Activated CD8-positive, alpha-beta T cell treated with anti-CD3 and anti-CD28 coated beads, Interleukin-2, amount 10 ng/mL, durations not matched to agents 7 days and 5 days (primary cell): ENCODE measurements at regions not wholly inside any gene's neighbourhood (a gene's known extent, or its start where the extent isn't known, plus 50 kb on each side); places are given as distances from the start of the nearest gene placed in this dataset.

Source experiments
- ATAC-seq: fragments of 150-1000 bp; cut with Tn5 transposase; one replicate; pipeline ENCODE4 v1.10.0; 2021; ENCODE audit warnings: moderate library complexity
- CTCF ChIA-PET: fragments of 350-600 bp; sonication (Branson Sonifier 250); formaldehyde crosslinking; loops from one replicate; lab custom pipeline; 2021; ENCODE audit warnings: antibody characterized with exemption; lab: Charles Lee
- POLR2A ChIA-PET: fragments of 350-600 bp; sonication (Branson Sonifier 250); formaldehyde crosslinking; loops from one replicate; lab custom pipeline; 2021; ENCODE audit warnings: antibody characterized with exemption; lab: Charles Lee
- DNase-seq: peaks from one replicate; pipeline ENCODE4 v3.0.0-alpha.2; 2020
- H3K27ac Mint-ChIP-seq: one replicate; pipeline ENCODE4 v1.8.0; 2021; ENCODE audit warnings: mild to moderate bottlenecking, mixed read lengths
- H3K27me3 Mint-ChIP-seq: one replicate; pipeline ENCODE4 v1.8.0; 2021; ENCODE audit warnings: low read depth, mixed read lengths
- H3K36me3 Mint-ChIP-seq: one replicate; pipeline ENCODE4 v1.8.0; 2021; ENCODE audit warnings: low read depth, mixed read lengths
- H3K4me1 Mint-ChIP-seq: one replicate; pipeline ENCODE4 v1.8.0; 2021; ENCODE audit warnings: low read depth, mixed read lengths
- H3K4me3 Mint-ChIP-seq: one replicate; pipeline ENCODE4 v1.8.0; 2021; ENCODE audit warnings: mild to moderate bottlenecking, mixed read lengths
- H3K9me3 Mint-ChIP-seq: one replicate; pipeline ENCODE4 v1.8.0; 2022; ENCODE audit warnings: mixed read lengths; ENCODE audit not compliant: insufficient read depth

GRCh38 chr1:4124631-4125145 lies 224.6 kb upstream of the C1orf174 start:
- no peaks in the 10 kb centered on the region for H3K27me3 Mint-ChIP-seq
- H3K9me3 Mint-ChIP-seq, result no peaks in the 10 kb centered on the region
- no peak overlapping the region for H3K27ac Mint-ChIP-seq
- DNase-seq, result no peak
- ChIA-PET CTCF (no interaction called here), POLR2A (no interaction called here)
- no peak overlapping the region for H3K4me3 Mint-ChIP-seq
- H3K4me1 Mint-ChIP-seq, result no peaks in the 10 kb centered on the region
- ATAC-seq, result no peak
- H3K36me3 Mint-ChIP-seq, result no peaks in the 10 kb centered on the region

- POLR2A ChIA-PET, result no interaction called here
- H3K4me3 Mint-ChIP-seq, result no peak overlapping the region
- H3K36me3 Mint-ChIP-seq, result no peaks in the 10 kb centered on the region
- ATAC-seq (no peak), DNase-seq (no peak)
- no peaks in the 10 kb centered on the region for H3K4me1 Mint-ChIP-seq
- no peaks in the 10 kb centered on the region for H3K27me3 Mint-ChIP-seq
- H3K27ac Mint-ChIP-seq, result no peak overlapping the region
- no peaks in the 10 kb centered on the region for H3K9me3 Mint-ChIP-seq
- CTCF ChIA-PET, result interaction anchor here (0.7 kb wide), 1 partner anchor 12 kb away, joined by 3 read pairs; no protein-coding TSS in a partner anchor
These were observed 226.2 kb upstream of the C1orf174 start for GRCh38 chr1:4126251-4126650.

DNA sequence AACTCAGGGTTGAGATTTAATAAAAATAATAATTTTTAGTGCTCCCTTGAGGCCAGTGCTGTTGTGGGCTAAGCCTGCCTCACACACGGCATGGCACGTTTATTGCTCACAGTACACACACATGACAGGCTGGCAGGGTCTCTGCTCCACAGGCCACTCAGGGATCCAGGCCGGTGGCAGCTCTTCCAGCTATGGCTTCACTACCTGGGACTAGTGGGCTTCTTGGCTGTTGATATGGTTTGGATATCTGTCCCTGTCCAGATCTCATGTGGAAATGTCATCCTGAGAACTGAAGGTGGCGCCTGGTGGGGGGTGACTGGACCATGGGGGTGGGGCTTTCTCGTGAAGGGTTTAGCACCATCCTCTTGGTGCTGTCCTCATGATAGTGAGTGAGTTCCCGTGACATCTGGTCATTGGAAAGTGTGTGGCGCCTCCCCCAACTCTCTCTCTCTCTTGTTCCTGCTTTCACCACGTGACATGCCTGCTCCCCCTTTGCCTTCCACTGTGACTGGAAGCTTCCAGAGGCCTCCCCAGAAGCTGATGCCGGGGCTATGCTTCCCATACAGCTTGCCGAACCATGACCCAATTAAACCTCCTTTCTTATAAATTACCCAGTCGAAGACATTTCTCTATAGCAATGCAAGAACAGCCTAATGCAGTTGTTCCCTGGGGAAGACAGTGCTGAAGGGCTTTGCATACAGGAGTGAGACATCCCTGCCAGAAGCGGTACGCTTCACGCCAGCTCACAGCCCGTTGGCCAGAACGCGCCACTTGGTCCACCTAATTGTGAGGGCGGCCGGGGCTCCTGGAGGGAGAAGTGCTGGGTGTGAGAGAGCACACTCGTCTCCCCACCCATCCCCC lies 226.9 kb upstream of the C1orf174 start:
- DNase-seq (no peak), ATAC-seq (no peak)
- Mint-ChIP-seq H3K27ac (no peak overlapping the region), H3K4me1 (no peaks in the 10 kb centered on the region), H3K36me3 (no peaks in the 10 kb centered on the region), H3K9me3 (no peaks in the 10 kb centered on the region), H3K27me3 (no peaks in the 10 kb centered on the region), H3K4me3 (no peak overlapping the region)
- ChIA-PET POLR2A (no interaction called here), CTCF (interaction anchor here (0.7 kb wide), 1 partner anchor 13 kb away, joined by 3 read pairs; no protein-coding TSS in a partner anchor)

- no peaks in the 10 kb centered on the region for H3K9me3 Mint-ChIP-seq
- no peaks in the 10 kb centered on the region for H3K36me3 Mint-ChIP-seq
- no peaks in the 10 kb centered on the region for H3K4me1 Mint-ChIP-seq
- no peaks in the 10 kb centered on the region for H3K27me3 Mint-ChIP-seq
- CTCF ChIA-PET, result no interaction called here
- DNase-seq, result no peak
- POLR2A ChIA-PET, result no interaction called here
- H3K4me3 Mint-ChIP-seq, result no peak overlapping the region
- H3K27ac Mint-ChIP-seq, result no peak overlapping the region
- ATAC-seq, result no peak
These were observed 227.6 kb upstream of the C1orf174 start for GRCh38 chr1:4127592-4128140.

DNA sequence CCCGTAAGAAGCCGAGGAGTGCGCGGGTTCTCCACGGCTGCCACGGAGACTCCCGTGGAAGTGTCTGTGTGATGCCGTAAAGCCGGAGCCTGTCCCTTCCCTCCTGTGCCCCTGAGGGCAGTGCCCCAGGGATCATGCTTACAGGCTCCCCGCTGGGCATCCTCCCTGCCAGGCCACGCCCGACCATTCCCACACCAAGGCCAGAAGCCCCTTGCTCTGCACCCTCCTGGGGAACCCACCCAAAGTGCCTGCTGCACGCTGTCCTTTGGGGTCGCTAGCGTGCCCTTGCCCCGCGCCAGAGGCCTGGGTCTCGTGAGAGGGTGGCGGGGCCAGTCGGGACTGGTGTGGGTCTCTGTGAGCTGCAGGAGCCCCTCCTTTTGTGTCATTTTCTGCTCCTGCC lies 228.5 kb upstream of the C1orf174 start:
- ChIA-PET CTCF (no interaction called here), POLR2A (no interaction called here)
- Mint-ChIP-seq H3K4me3 (no peak overlapping the region), H3K9me3 (no peaks in the 10 kb centered on the region), H3K36me3 (no peaks in the 10 kb centered on the region), H3K27ac (no peak overlapping the region), H3K27me3 (no peaks in the 10 kb centered on the region), H3K4me1 (no peaks in the 10 kb centered on the region)
- ATAC-seq (no peak), DNase-seq (no peak)

DNA sequence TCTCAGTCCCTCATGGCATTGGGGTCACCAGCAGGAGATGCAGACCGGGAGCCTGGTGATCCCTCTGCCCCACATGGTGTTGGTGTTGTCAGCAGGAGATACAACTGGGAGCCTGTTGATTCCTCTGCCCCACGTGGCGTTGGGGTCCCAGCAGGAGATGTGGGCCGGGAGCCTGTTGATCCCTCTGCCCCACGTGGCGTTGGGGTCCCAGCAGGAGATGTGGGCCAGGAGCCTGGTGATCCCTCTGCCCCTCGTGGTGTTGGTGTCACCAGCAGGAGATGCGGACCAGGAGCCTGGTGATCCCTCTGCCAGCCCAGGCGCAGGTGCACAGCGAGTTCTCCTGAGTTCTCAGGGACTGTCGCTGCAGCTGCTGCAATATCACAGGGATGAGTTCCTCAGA lies 229.6 kb upstream of the C1orf174 start:
- Mint-ChIP-seq H3K9me3 (no peaks in the 10 kb centered on the region), H3K36me3 (no peaks in the 10 kb centered on the region), H3K27ac (no peak overlapping the region), H3K4me1 (no peaks in the 10 kb centered on the region), H3K4me3 (no peak overlapping the region), H3K27me3 (no peaks in the 10 kb centered on the region)
- CTCF ChIA-PET, result no interaction called here
- POLR2A ChIA-PET, result no interaction called here
- ATAC-seq (no peak), DNase-seq (no peak)

- Mint-ChIP-seq H3K4me1 (no peaks in the 10 kb centered on the region), H3K9me3 (no peaks in the 10 kb centered on the region), H3K27ac (no peak overlapping the region), H3K4me3 (no peak overlapping the region), H3K36me3 (no peaks in the 10 kb centered on the region), H3K27me3 (no peaks in the 10 kb centered on the region)
- ChIA-PET CTCF (no interaction called here), POLR2A (no interaction called here)
- ATAC-seq (no peak), DNase-seq (no peak)
These were observed 230.0 kb upstream of the C1orf174 start for GRCh38 chr1:4130096-4130495.

DNA sequence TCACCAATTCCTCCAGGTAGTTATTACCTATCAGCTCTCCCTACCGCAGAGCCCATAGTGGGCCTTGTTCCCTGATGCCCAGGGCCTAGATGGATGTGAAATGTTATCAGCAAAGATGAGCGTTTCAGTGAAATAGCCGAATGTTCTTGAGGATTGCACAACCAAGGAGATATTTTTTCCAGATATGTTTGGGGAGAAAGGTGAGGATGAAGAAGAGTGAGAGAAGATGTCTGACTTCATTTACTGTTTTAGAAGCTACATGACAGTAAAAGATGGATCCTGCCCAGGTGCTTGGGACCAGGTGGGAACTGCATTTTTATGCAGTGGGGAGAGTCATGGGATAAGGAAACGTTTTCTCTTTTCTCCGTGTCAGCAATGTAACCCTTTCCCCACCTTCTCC lies 231.7 kb upstream of the C1orf174 start:
- Mint-ChIP-seq H3K4me3 (no peak overlapping the region), H3K27me3 (no peaks in the 10 kb centered on the region), H3K9me3 (no peaks in the 10 kb centered on the region), H3K27ac (no peak overlapping the region), H3K4me1 (no peaks in the 10 kb centered on the region), H3K36me3 (no peaks in the 10 kb centered on the region)
- CTCF ChIA-PET, result interaction anchor here (1.0 kb wide), 1 partner anchor 20 kb away, joined by 3 read pairs; no protein-coding TSS in a partner anchor
- ATAC-seq (no peak), DNase-seq (no peak)
- POLR2A ChIA-PET, result no interaction called here

- no peak for DNase-seq
- no peaks in the 10 kb centered on the region for H3K9me3 Mint-ChIP-seq
- H3K27ac Mint-ChIP-seq, result no peak overlapping the region
- H3K27me3 Mint-ChIP-seq, result no peaks in the 10 kb centered on the region
- no peaks in the 10 kb centered on the region for H3K36me3 Mint-ChIP-seq
- ChIA-PET POLR2A (no interaction called here), CTCF (no interaction called here)
- H3K4me3 Mint-ChIP-seq, result no peak overlapping the region
- ATAC-seq, result no peak
- no peaks in the 10 kb centered on the region for H3K4me1 Mint-ChIP-seq
These were observed 232.6 kb upstream of the C1orf174 start for GRCh38 chr1:4132352-4133296.

DNA sequence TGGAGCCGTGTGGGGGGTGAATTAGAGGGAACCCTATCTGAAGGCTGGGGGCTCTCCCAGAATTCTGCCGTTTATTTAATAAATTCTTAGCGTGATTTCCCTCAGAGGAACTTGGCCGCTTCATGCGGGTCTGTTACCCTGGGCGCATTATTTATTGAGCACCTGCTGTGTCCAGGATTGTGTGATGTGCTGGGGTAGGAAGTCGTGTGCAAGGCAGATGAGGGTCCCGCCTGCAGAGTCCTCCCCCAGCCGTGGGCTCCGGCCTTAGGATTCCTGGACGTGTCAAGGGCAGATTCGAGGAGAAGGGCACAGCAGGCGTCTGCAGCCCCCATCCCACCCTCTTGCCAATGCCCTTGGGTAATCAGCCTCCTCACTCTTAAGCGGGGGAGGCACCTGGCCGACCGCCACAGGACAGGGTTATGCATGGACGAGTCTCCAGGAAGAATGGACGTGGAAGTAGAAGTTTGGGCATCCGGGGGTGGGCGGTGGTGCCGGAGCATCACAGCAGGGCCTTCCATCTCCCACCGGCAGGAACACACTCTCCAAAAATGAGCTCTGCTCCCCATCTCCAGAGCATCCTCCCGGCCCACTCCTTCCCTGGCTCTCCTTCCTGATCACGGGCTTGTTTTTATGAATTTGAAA lies 233.3 kb upstream of the C1orf174 start:
- H3K27ac Mint-ChIP-seq, result no peak overlapping the region
- DNase-seq (no peak), ATAC-seq (no peak)
- H3K36me3 Mint-ChIP-seq, result no peaks in the 10 kb centered on the region
- H3K9me3 Mint-ChIP-seq, result no peaks in the 10 kb centered on the region
- CTCF ChIA-PET, result no interaction called here
- no peaks in the 10 kb centered on the region for H3K27me3 Mint-ChIP-seq
- POLR2A ChIA-PET, result no interaction called here
- H3K4me3 Mint-ChIP-seq, result no peak overlapping the region
- H3K4me1 Mint-ChIP-seq, result no peaks in the 10 kb centered on the region

DNA sequence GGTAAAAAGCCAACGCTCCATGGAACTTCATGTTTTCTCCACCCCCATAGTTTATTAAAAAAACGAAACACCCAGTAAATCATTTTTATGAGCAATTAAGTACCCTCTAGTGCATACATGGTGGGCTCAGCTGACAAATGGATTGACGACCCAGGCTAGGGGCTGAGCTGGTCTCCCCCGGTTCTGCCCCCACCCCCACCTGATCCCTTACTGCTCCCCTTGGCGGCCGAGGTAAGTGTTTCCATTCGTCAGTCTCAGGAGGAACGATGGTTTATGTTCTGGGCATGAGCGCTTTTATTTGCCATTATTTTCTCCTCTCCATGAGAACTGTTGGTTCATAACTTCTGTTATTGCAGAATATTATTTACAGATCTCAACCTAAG lies 233.9 kb upstream of the C1orf174 start:
- CTCF ChIA-PET, result no interaction called here
- no peaks in the 10 kb centered on the region for H3K4me1 Mint-ChIP-seq

More for the DNA sequence above, 233.9 kb upstream of the C1orf174 start:
- no peak for ATAC-seq
- no peak overlapping the region for H3K4me3 Mint-ChIP-seq
- no peaks in the 10 kb centered on the region for H3K36me3 Mint-ChIP-seq
- no peak for DNase-seq
- no peak overlapping the region for H3K27ac Mint-ChIP-seq
- no peaks in the 10 kb centered on the region for H3K27me3 Mint-ChIP-seq
- POLR2A ChIA-PET, result no interaction called here
- H3K9me3 Mint-ChIP-seq, result no peaks in the 10 kb centered on the region
